Loucy (cell line): ENCODE measurements at regions not wholly inside any gene's neighbourhood (a gene's known extent, or its start where the extent isn't known, plus 50 kb on each side); places are given as distances from the start of the nearest gene placed in this dataset.

Source experiments
- H2AFZ ChIP-seq: fragments of 200-600 bp; sonication (generic); 2 replicates; pipeline ENCODE4 v1.6.0; 2016; ENCODE audit warnings: antibody characterized with exemption, mild to moderate bottlenecking, low read length, moderate library complexity
- H3F3A ChIP-seq: fragments of 200-600 bp; 2 replicates; pipeline ENCODE4 v1.6.0; 2016; ENCODE audit warnings: antibody characterized with exemption, low read depth, mild to moderate bottlenecking
- H3K27me3 ChIP-seq: fragments of 200-600 bp; sonication (generic); 2 replicates; pipeline ENCODE4 v1.6.1; 2014; ENCODE audit warnings: low read length, mild to moderate bottlenecking; ENCODE audit not compliant: insufficient read depth, poor library complexity, severe bottlenecking
- H3K36me3 ChIP-seq: fragments of 200-600 bp; sonication (generic); 2 replicates; pipeline ENCODE4 v1.6.1; 2016; ENCODE audit warnings: low read length; ENCODE audit not compliant: insufficient read depth
- H3K4me1 ChIP-seq: fragments of 200-600 bp; sonication (generic); 2 replicates; pipeline ENCODE4 v1.5.1; 2014; ENCODE audit warnings: low read length, mild to moderate bottlenecking; ENCODE audit not compliant: insufficient read depth, poor library complexity, severe bottlenecking
- H3K4me2 ChIP-seq: fragments of 200-600 bp; sonication (generic); 2 replicates; pipeline ENCODE4 v1.6.0; 2014; ENCODE audit warnings: antibody characterized with exemption, low read length, low read depth, mild to moderate bottlenecking; ENCODE audit not compliant: poor library complexity, severe bottlenecking
- H3K4me3 ChIP-seq: fragments of 200-600 bp; sonication (generic); 2 replicates; pipeline ENCODE4 v1.5.1; 2014; ENCODE audit warnings: low read length, mild to moderate bottlenecking, mixed read lengths; ENCODE audit not compliant: poor library complexity, severe bottlenecking
- H3K79me2 ChIP-seq: fragments of 200-600 bp; sonication (generic); 2 replicates; pipeline ENCODE4 v1.6.1; 2014; ENCODE audit warnings: low read length; ENCODE audit not compliant: insufficient read depth
- H3K9ac ChIP-seq: fragments of 200-600 bp; sonication (generic); 2 replicates; pipeline ENCODE4 v1.6.0; 2014; ENCODE audit warnings: mild to moderate bottlenecking, low read depth, low read length, moderate library complexity; ENCODE audit not compliant: poor library complexity, severe bottlenecking
- H3K9me2 ChIP-seq: fragments of 200-600 bp; sonication (generic); replicated peaks from 2 replicates; pipeline ENCODE4 v1.6.1; 2016; ENCODE audit warnings: low read depth, low read length, mixed read lengths
- H3K9me3 ChIP-seq: fragments of 200-600 bp; sonication (generic); 2 replicates; pipeline ENCODE4 v1.6.1; 2014; ENCODE audit warnings: mild to moderate bottlenecking, antibody characterized with exemption, low read length, low read depth; ENCODE audit not compliant: insufficient read depth
- H4K20me1 ChIP-seq: fragments of 200-600 bp; sonication (generic); 2 replicates; pipeline ENCODE4 v1.6.0; 2014; ENCODE audit warnings: antibody characterized with exemption, low read length, mild to moderate bottlenecking; ENCODE audit not compliant: insufficient read depth, poor library complexity, severe bottlenecking
- CTCF ChIP-seq: fragments of 200-600 bp; sonication (generic); conservative IDR thresholded peaks from 2 replicates; pipeline ENCODE4 v1.5.1; 2014; ENCODE audit warnings: mild to moderate bottlenecking, antibody characterized with exemption, low read length
- EZH2phosphoT487 ChIP-seq: fragments of 200-600 bp; IDR thresholded peaks from 2 replicates; pipeline ENCODE4 v1.6.1; 2018; ENCODE audit warnings: antibody characterized with exemption, mild to moderate bottlenecking, moderate library complexity, borderline replicate concordance

GRCh38 chr10:105964009-105964408 is 1200.5 kb downstream of the SORCS1 start:
- Histone ChIP-seq H4K20me1 (no peaks in the 10 kb centered on the region), H3F3A (no peaks in the 10 kb centered on the region), H3K36me3 (no peaks in the 10 kb centered on the region), H2AFZ (no peak overlapping the region), H3K9me3 (no peaks in the 10 kb centered on the region), H3K27me3 (no peaks in the 10 kb centered on the region), H3K9me2 (no peaks in the 10 kb centered on the region), H3K79me2 (no peaks in the 10 kb centered on the region), H3K9ac (no peak overlapping the region), H3K4me2 (no peak overlapping the region), H3K4me3 (no peak overlapping the region), H3K4me1 (no peaks in the 10 kb centered on the region)
- TF ChIP-seq CTCF (no peak), EZH2phosphoT487 (no peak)

DNA sequence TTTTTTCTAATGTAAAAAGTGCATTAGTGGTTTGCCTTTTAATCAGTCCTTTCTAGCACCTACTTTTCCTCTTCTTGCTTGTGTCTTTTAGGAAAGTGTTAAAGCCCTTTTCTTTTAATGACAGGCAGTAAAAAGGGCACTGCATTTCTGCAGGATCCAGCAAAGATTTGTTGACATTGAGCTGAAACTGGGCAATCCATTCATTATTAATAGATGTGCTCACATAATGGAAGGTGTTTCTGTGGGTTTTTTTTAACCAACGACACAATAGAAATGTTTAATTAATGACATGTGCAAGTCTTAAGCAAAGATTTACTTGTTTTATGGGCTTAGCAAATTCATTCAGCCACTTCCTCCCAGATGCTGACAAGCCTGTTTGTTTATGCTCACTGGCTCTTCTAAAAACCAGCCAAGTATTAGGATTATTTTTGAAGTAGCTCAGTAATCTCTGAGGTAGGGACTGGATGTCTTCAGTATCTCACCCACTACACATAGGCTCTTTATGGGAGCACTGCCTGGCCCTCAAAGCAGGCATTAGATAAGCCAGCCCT is 1201.1 kb downstream of the SORCS1 start:
- no peaks in the 10 kb centered on the region for H3K27me3 ChIP-seq

DNA sequence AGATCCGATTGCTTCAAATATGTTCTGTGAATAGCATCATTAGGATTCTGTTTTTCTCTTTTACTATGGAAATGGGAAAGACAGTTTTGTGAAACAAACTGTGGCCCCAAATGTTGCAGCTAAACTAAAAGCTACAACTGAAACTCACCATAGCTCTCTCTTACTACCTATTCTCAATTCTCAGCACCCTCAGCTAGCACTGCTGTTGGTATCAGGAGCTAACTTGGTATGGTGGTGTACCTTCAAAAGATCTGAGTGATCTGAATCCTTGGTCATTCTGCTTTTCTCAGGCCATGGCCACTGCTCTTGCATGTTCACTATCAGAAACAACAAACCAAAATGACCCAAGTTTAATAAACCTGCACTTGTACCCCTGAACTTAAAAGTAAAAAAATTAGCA is 1208.0 kb downstream of the SORCS1 start:
- TF ChIP-seq CTCF (no peak), EZH2phosphoT487 (no peak)
- Histone ChIP-seq H3F3A (no peaks in the 10 kb centered on the region), H3K9me2 (no peaks in the 10 kb centered on the region), H3K27me3 (no peaks in the 10 kb centered on the region), H3K36me3 (no peaks in the 10 kb centered on the region), H3K9me3 (no peaks in the 10 kb centered on the region), H3K4me1 (no peaks in the 10 kb centered on the region), H3K79me2 (no peaks in the 10 kb centered on the region), H3K4me3 (no peak overlapping the region), H4K20me1 (no peaks in the 10 kb centered on the region), H2AFZ (no peak overlapping the region), H3K4me2 (no peak overlapping the region), H3K9ac (no peak overlapping the region)

More for the DNA sequence above, 1201.1 kb downstream of the SORCS1 start:
- TF ChIP-seq EZH2phosphoT487 (no peak), CTCF (no peak)
- Histone ChIP-seq H3K9ac (no peak overlapping the region), H2AFZ (no peak overlapping the region), H3K4me2 (no peak overlapping the region), H3K4me1 (no peaks in the 10 kb centered on the region), H3K79me2 (no peaks in the 10 kb centered on the region), H3K36me3 (no peaks in the 10 kb centered on the region), H3K4me3 (no peak overlapping the region), H4K20me1 (no peaks in the 10 kb centered on the region), H3K9me3 (no peaks in the 10 kb centered on the region), H3F3A (no peaks in the 10 kb centered on the region), H3K9me2 (no peaks in the 10 kb centered on the region)
